ENCODE measurements at regions not wholly inside any gene's neighbourhood (a gene's known extent, or its start where the extent isn't known, plus 50 kb on each side); places are given as distances from the start of the nearest gene placed in this dataset.

DNA sequence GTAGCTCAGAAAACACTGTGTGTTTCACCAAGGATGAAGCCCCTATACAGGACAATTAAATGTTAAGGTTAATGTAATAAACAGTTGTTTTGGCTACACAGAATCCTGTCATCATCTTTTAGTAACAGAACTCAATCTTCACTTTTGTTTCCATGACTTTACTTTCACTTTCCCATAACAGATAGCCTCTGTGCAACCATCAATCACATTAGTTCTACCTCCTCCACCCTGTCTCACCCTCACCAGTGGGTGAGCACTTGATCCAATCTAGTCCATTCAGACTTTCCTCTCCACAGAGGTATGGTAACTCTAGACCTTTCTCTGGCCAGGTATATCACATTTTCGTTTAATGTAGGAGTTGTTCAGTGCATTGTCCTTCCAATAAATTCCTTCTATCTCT, 1018.5 kb downstream of the ADGRL2 start:
- TF ChIP-seq, protein P1, sequence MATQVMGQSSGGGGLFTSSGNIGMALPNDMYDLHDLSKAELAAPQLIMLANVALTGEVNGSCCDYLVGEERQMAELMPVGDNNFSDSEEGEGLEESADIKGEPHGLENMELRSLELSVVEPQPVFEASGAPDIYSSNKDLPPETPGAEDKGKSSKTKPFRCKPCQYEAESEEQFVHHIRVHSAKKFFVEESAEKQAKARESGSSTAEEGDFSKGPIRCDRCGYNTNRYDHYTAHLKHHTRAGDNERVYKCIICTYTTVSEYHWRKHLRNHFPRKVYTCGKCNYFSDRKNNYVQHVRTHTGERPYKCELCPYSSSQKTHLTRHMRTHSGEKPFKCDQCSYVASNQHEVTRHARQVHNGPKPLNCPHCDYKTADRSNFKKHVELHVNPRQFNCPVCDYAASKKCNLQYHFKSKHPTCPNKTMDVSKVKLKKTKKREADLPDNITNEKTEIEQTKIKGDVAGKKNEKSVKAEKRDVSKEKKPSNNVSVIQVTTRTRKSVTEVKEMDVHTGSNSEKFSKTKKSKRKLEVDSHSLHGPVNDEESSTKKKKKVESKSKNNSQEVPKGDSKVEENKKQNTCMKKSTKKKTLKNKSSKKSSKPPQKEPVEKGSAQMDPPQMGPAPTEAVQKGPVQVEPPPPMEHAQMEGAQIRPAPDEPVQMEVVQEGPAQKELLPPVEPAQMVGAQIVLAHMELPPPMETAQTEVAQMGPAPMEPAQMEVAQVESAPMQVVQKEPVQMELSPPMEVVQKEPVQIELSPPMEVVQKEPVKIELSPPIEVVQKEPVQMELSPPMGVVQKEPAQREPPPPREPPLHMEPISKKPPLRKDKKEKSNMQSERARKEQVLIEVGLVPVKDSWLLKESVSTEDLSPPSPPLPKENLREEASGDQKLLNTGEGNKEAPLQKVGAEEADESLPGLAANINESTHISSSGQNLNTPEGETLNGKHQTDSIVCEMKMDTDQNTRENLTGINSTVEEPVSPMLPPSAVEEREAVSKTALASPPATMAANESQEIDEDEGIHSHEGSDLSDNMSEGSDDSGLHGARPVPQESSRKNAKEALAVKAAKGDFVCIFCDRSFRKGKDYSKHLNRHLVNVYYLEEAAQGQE (IDR thresholded peaks at IDR 0.05; ENCODE audit: insufficient read depth in 1 of 2, low read depth in 2 of 2, low read length in 2 of 2), result no peak
- TF ChIP-seq SIN3A (IDR thresholded peaks at IDR 0.05; ENCODE audit: borderline replicate concordance, insufficient read depth, low read length), result no peak
